RWPE2 (cell line): ENCODE measurements at regions not wholly inside any gene's neighbourhood (a gene's known extent, or its start where the extent isn't known, plus 50 kb on each side); places are given as distances from the start of the nearest gene placed in this dataset.

Source experiments
- ATAC-seq: fragments of 200-7000 bp; cut with Tn5 transposase; 3 replicates; pipeline ENCODE4 v1.9.1; 2021; ENCODE audit warnings: low read depth
- DNase-seq: peaks from one replicate; pipeline ENCODE4 v3.0.0-alpha.2; 2020; ENCODE audit warnings: low spot score
- H3K27ac ChIP-seq: fragments of 450-650 bp; 2 replicates; pipeline ENCODE4 v1.5.1; 2017; ENCODE audit warnings: mild to moderate bottlenecking; ENCODE audit not compliant: poor library complexity, severe bottlenecking
- H3K27me3 ChIP-seq: fragments of 250-450 bp; sonication (Bioruptor Pico); 2 replicates; pipeline ENCODE4 v1.5.1; 2021; ENCODE audit warnings: mild to moderate bottlenecking, moderate library complexity; ENCODE audit not compliant: insufficient read depth, poor library complexity, severe bottlenecking
- H3K36me3 ChIP-seq: fragments of 250-450 bp; sonication (Bioruptor Pico); 2 replicates; pipeline ENCODE4 v1.5.1; 2020; ENCODE audit warnings: low read depth, mild to moderate bottlenecking, moderate library complexity
- H3K4me1 ChIP-seq: fragments of 250-450 bp; sonication (Bioruptor Pico); 2 replicates; pipeline ENCODE4 v1.5.1; 2021; ENCODE audit warnings: mild to moderate bottlenecking, moderate library complexity; ENCODE audit not compliant: insufficient read depth, poor library complexity, severe bottlenecking
- H3K4me3 ChIP-seq: fragments of 250-450 bp; sonication (Bioruptor Pico); 2 replicates; pipeline ENCODE4 v1.5.1; 2021; ENCODE audit warnings: mild to moderate bottlenecking, moderate library complexity; ENCODE audit not compliant: severe bottlenecking
- H3K9me3 ChIP-seq: fragments of 250-450 bp; sonication (Bioruptor Pico); 2 replicates; pipeline ENCODE4 v1.5.1; 2021; ENCODE audit warnings: mild to moderate bottlenecking, moderate library complexity; ENCODE audit not compliant: severe bottlenecking
- TF ChIP-seq, protein P1 (sequence below): fragments of 450-650 bp; IDR thresholded peaks from one replicate; pipeline ENCODE4 v1.5.1; 2017; ENCODE audit warnings: mild to moderate bottlenecking, moderate library complexity; ENCODE audit not compliant: poor library complexity, severe bottlenecking

DNA sequence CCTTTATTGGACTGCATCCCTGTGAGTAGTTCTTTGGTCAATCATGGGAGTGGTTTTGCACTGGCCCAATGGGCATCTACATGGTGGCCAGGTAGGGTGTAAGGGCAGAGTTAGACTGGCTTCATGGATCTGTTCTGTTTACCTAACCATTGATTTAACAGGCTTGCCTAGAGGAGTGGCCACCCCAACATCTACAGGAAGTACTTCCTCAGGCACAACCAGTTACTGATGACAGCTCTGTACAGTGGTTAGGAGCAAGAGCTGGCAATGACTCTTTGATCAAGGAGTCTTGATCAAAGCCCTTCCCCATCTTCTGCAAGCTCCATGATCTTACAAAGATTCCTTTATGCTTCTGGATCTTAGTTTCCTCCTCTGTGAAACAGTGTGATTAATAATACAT, 140.9 kb upstream of the CYP1B1 start:
- no peak for DNase-seq
- H3K4me3 ChIP-seq, result no peak overlapping the region
- no peaks in the 10 kb centered on the region for H3K36me3 ChIP-seq
- H3K27me3 ChIP-seq, result no peaks in the 10 kb centered on the region
- ATAC-seq, result no peak
- no peaks in the 10 kb centered on the region for H3K9me3 ChIP-seq
- no peak overlapping the region for H3K27ac ChIP-seq
- peaks cover 3% of the 10 kb centered on the region for H3K4me1 ChIP-seq
- TF ChIP-seq, protein P1, sequence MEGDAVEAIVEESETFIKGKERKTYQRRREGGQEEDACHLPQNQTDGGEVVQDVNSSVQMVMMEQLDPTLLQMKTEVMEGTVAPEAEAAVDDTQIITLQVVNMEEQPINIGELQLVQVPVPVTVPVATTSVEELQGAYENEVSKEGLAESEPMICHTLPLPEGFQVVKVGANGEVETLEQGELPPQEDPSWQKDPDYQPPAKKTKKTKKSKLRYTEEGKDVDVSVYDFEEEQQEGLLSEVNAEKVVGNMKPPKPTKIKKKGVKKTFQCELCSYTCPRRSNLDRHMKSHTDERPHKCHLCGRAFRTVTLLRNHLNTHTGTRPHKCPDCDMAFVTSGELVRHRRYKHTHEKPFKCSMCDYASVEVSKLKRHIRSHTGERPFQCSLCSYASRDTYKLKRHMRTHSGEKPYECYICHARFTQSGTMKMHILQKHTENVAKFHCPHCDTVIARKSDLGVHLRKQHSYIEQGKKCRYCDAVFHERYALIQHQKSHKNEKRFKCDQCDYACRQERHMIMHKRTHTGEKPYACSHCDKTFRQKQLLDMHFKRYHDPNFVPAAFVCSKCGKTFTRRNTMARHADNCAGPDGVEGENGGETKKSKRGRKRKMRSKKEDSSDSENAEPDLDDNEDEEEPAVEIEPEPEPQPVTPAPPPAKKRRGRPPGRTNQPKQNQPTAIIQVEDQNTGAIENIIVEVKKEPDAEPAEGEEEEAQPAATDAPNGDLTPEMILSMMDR, result no peak

DNA sequence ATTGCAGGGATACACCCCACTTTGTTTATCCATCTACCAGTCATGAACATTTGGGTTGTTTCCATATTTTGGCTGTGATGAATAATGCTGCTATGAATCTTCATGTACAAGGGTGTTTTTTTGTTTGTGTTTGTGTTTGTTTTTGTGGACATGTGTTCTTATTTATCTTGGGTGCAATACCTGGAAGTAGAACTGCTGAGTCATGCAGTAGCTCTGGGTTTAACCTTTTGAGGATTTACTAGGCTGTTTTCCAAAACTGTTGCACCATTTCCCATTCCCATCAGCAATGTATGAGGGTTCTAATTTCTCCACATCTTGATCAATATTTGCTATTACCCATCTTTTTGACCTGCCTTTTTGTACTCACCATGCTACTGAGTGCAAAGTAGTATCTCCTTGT, 140.0 kb upstream of the CYP1B1 start:
- Histone ChIP-seq H3K36me3 (no peaks in the 10 kb centered on the region), H3K4me3 (no peak overlapping the region), H3K4me1 (peaks cover 3% of the 10 kb centered on the region), H3K27me3 (no peaks in the 10 kb centered on the region), H3K27ac (no peak overlapping the region), H3K9me3 (no peaks in the 10 kb centered on the region)
- TF ChIP-seq, protein P1, result no peak
- ATAC-seq (peak; percentile 29; the same call in 1 of the 3 replicates), DNase-seq (no peak)

DNA sequence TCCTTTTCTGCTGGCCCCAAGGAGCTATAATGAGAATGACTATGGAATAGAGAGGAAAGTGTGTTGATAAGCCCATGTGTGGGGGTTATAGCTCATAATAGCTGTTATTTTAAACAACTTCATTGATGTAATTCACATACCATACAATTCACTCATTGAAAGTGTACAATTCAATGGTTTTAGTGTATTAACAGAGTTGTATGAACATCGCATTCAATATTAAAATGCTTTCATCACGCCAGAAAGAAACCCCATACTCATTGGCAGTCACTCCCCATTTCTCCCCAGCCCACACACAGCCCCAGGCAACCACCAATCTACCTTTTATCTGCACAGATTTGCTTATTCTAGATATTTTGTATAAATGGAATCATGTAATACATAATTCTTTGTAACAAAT, 139.6 kb upstream of the CYP1B1 start:
- TF ChIP-seq, protein P1, result no peak
- H3K9me3 ChIP-seq, result no peaks in the 10 kb centered on the region
- no peak for ATAC-seq
- no peak for DNase-seq
- H3K36me3 ChIP-seq, result no peaks in the 10 kb centered on the region
- no peaks in the 10 kb centered on the region for H3K27me3 ChIP-seq
- no peak overlapping the region for H3K27ac ChIP-seq
- H3K4me1 ChIP-seq, result peaks cover 3% of the 10 kb centered on the region
- no peak overlapping the region for H3K4me3 ChIP-seq

DNA sequence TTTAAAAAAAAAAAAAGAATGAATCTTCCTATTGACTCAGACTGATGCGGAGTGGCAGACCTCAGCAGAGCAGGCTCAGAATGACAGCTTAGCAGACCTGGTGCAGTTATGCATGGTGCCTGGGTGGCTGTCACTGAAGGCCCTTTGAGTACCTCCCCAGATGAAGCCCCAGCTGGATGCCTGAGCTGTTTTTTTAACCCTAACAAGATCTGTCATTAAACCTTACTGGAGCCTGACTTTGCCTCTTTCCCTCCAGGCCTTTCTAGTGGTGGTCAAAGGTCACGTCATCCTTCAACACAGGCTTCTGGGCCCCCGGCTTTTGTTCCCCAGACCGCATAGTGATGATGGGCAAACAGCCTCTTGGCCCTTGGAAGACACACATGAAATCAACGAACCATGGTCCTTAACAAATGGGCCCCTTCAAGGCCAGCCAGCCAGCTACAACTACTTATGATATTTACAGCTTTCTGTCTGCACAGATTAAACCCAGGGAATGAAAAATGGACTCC, 138.3 kb upstream of the CYP1B1 start:
- TF ChIP-seq, protein P1, result no peak
- no peaks in the 10 kb centered on the region for H3K36me3 ChIP-seq
- no peak for ATAC-seq
- no peak overlapping the region for H3K4me3 ChIP-seq
- H3K27ac ChIP-seq, result no peak overlapping the region
- DNase-seq, result no peak
- no peaks in the 10 kb centered on the region for H3K27me3 ChIP-seq
- peaks cover 3% of the 10 kb centered on the region for H3K4me1 ChIP-seq
- no peaks in the 10 kb centered on the region for H3K9me3 ChIP-seq

DNA sequence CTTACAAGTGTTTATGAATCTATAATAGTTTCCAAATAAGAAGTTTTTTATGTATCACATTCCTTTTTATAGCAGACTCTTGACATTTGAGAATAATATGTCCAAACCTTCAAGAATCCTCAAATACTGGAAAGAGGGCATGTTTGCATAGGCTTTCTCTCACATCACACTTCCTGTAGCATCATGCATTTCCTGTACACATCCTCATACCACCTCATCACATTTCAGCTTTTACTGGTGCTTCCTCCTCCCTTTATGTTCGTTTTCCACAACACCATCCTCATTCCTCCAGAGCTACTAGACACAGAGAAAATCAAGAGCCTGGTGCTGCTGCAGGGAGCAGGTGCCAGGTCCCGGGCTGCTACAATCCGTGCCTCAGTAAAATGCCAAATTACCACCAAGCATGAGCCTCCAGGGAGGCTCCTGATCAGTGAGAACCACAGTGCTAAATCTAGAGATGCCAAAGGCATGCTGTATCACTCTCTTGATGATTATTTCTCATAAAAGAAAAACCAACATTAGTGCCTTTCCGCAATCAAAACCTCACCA, 137.7 kb upstream of the CYP1B1 start:
- Histone ChIP-seq H3K4me1 (peaks cover 3% of the 10 kb centered on the region), H3K27ac (no peak overlapping the region), H3K36me3 (no peaks in the 10 kb centered on the region), H3K27me3 (no peaks in the 10 kb centered on the region), H3K4me3 (no peak overlapping the region), H3K9me3 (no peaks in the 10 kb centered on the region)
- TF ChIP-seq, protein P1, result no peak
- ATAC-seq, result no peak
- no peak for DNase-seq
